H1 (cell line): ENCODE measurements at regions not wholly inside any gene's neighbourhood (a gene's known extent, or its start where the extent isn't known, plus 50 kb on each side); places are given as distances from the start of the nearest gene placed in this dataset.

Experiments used
- CTCF ChIA-PET: fragments of 300-600 bp; sonication (Branson Sonifier 250); formaldehyde crosslinking; loops from one replicate; lab custom pipeline; 2021; ENCODE audit not compliant: partially characterized antibody; lab: Charles Lee
- POLR2A ChIA-PET: fragments of 300-600 bp; sonication (Branson Sonifier 250); formaldehyde crosslinking; loops from one replicate; lab custom pipeline; 2021; ENCODE audit warnings: inconsistent platforms; ENCODE audit not compliant: partially characterized antibody; lab: Charles Lee
- DNase-seq, 2 experiments: peaks; one replicate each; pipeline versions ENCODE4 v3.0.0 to v3.0.0-alpha.2; 2010 to 2022; ENCODE audit warnings: low spot score in 2 of 2, low read depth in 1 of 2, mixed read lengths in 1 of 2
- FAIRE-seq: peaks from 2 replicates; lab custom pipeline; 2011; peaks lifted over from hg19 to GRCh38; lab: Jason Lieb, UNC
- H2AFZ ChIP-seq: 2 replicates; pipeline ENCODE4 v1.8.1; 2012; ENCODE audit warnings: low read length, inconsistent platforms
- H2AK5ac ChIP-seq: 2 replicates; pipeline ENCODE4 v1.6.1; 2013; ENCODE audit warnings: low read depth, low read length
- H2BK120ac ChIP-seq: replicated peaks from 2 replicates; pipeline ENCODE3; 2013; ENCODE audit warnings: low read depth, low read length, inconsistent platforms
- H2BK12ac ChIP-seq: 2 replicates; pipeline ENCODE4 v1.6.1; 2013; ENCODE audit warnings: low read depth, low read length
- H2BK15ac ChIP-seq: 2 replicates; pipeline ENCODE4 v1.6.1; 2013; ENCODE audit warnings: low read length
- H2BK20ac ChIP-seq: 2 replicates; pipeline ENCODE4 v1.6.1; 2013; ENCODE audit warnings: low read length
- H2BK5ac ChIP-seq: 2 replicates; pipeline ENCODE4 v1.6.1; 2013; ENCODE audit warnings: low read depth, low read length
- H3K14ac ChIP-seq: 2 replicates; pipeline ENCODE4 v1.6.1; 2013; ENCODE audit warnings: inconsistent platforms; ENCODE audit not compliant: insufficient read length
- H3K18ac ChIP-seq: 2 replicates; pipeline ENCODE4 v1.6.1; 2013; ENCODE audit warnings: low read length; ENCODE audit errors: extremely low read depth
- H3K23ac ChIP-seq: 2 replicates; pipeline ENCODE4 v1.6.1; 2013; ENCODE audit warnings: inconsistent platforms; ENCODE audit not compliant: insufficient read length
- H3K23me2 ChIP-seq: 2 replicates; pipeline ENCODE4 v1.6.1; 2013; ENCODE audit warnings: low read depth, low read length
- H3K27ac ChIP-seq: 2 replicates; pipeline ENCODE4 v1.6.1; 2011; ENCODE audit warnings: low read depth, low read length, inconsistent platforms
- H3K27me3 ChIP-seq, 4 experiments: replicated peaks in 1 of 4; 1 replicate in 1 of 4; 2 replicates in 3 of 4; pipeline versions ENCODE4 v1.6.1 to v1.8.1; 2011 to 2013; ENCODE audit warnings: low read length in 3 of 4, mild to moderate bottlenecking in 3 of 4, inconsistent platforms in 2 of 4, mixed read lengths in 2 of 4, moderate library complexity in 1 of 4; ENCODE audit not compliant: control insufficient read depth in 3 of 4, insufficient read depth in 3 of 4; ENCODE audit errors: extremely low read depth in 1 of 4
- H3K36me3 ChIP-seq, 4 experiments: 2 replicates each; pipeline versions ENCODE4 v1.6.1 to v1.8.1; 2011 to 2013; ENCODE audit warnings: mild to moderate bottlenecking in 4 of 4, low read length in 3 of 4, moderate library complexity in 2 of 4, control low read depth in 1 of 4, inconsistent platforms in 1 of 4; ENCODE audit not compliant: insufficient read depth in 4 of 4, control insufficient read depth in 2 of 4
- H3K4ac ChIP-seq: replicated peaks from 2 replicates; pipeline ENCODE3; 2013; ENCODE audit warnings: low read length, low read depth, mixed read lengths, inconsistent platforms; ENCODE audit not compliant: insufficient read length
- H3K4me1 ChIP-seq, 4 experiments: replicated peaks in 1 of 4; 1 replicate in 1 of 4; 2 replicates in 3 of 4; pipeline versions ENCODE4 v1.6.1 to v1.8.1; 2011 to 2013; ENCODE audit warnings: low read length in 3 of 4, inconsistent platforms in 2 of 4, mixed read lengths in 1 of 4; ENCODE audit not compliant: insufficient read depth in 4 of 4, control insufficient read depth in 3 of 4
- H3K4me2 ChIP-seq, 2 experiments: 2 replicates each; pipeline versions ENCODE4 v1.6.1 to v1.8.1; 2011 to 2013; ENCODE audit warnings: low read depth in 2 of 2, low read length in 2 of 2, control low read depth in 1 of 2, inconsistent platforms in 1 of 2, mild to moderate bottlenecking in 1 of 2; ENCODE audit not compliant: insufficient read depth in 1 of 2
- H3K4me3 ChIP-seq, 4 experiments: fragments of 200-600, 300-600 bp in 1 of 4; sonication (generic), shearing (Covaris generic), sonication (Bioruptor Twin) in 1 of 4; 2 replicates each; pipeline versions ENCODE4 v1.5.1 to v1.8.1; 2011 to 2016; ENCODE audit warnings: low read length in 4 of 4, low read depth in 3 of 4, control low read depth in 2 of 4, inconsistent platforms in 2 of 4, mild to moderate bottlenecking in 2 of 4, mixed read lengths in 1 of 4, moderate library complexity in 1 of 4; ENCODE audit not compliant: insufficient read depth in 2 of 4; ENCODE audit errors: extremely low read depth in 1 of 4
- H3K56ac ChIP-seq: replicated peaks from 2 replicates; pipeline ENCODE3; 2013; ENCODE audit warnings: low read depth, mild to moderate bottlenecking, mixed read lengths, low read length, inconsistent platforms; ENCODE audit not compliant: insufficient read length
- H3K79me1 ChIP-seq: 2 replicates; pipeline ENCODE4 v1.6.1; 2013; ENCODE audit warnings: low read depth, low read length, control low read depth
- H3K79me2 ChIP-seq, 2 experiments: 2 replicates each; pipeline versions ENCODE4 v1.6.1 to v1.8.1; 2012 to 2013; ENCODE audit warnings: low read length in 2 of 2, mild to moderate bottlenecking in 2 of 2, inconsistent platforms in 1 of 2; ENCODE audit not compliant: insufficient read depth in 2 of 2, control insufficient read depth in 1 of 2
- H3K9ac ChIP-seq, 4 experiments: replicated peaks in 1 of 4; 1 replicate in 1 of 4; 2 replicates in 3 of 4; pipeline versions ENCODE4 v1.6.1 to v1.8.1; 2011 to 2013; ENCODE audit warnings: low read depth in 3 of 4, low read length in 3 of 4, control low read depth in 2 of 4, mild to moderate bottlenecking in 2 of 4, moderate library complexity in 2 of 4, inconsistent platforms in 1 of 4; ENCODE audit errors: extremely low read depth in 1 of 4
- H3K9me3 ChIP-seq, 2 experiments: 2 replicates each; pipeline versions ENCODE4 v1.6.1 to v1.8.1; 2012 to 2013; ENCODE audit warnings: mild to moderate bottlenecking in 2 of 2, moderate library complexity in 2 of 2, control low read depth in 1 of 2, inconsistent platforms in 1 of 2, low read depth in 1 of 2, low read length in 1 of 2, mixed read lengths in 1 of 2; ENCODE audit not compliant: insufficient read depth in 2 of 2
- H4K20me1 ChIP-seq, 2 experiments: replicated peaks in 1 of 2; 2 replicates each; pipeline versions ENCODE3 to v1.8.1; 2011 to 2013; ENCODE audit warnings: inconsistent platforms in 2 of 2, low read length in 2 of 2, mild to moderate bottlenecking in 1 of 2; ENCODE audit not compliant: insufficient read depth in 2 of 2, control insufficient read depth in 1 of 2
- H4K5ac ChIP-seq: 2 replicates; pipeline ENCODE4 v1.6.1; 2013; ENCODE audit warnings: low read length, low read depth, mixed read lengths, inconsistent platforms; ENCODE audit not compliant: insufficient read length
- H4K8ac ChIP-seq: 2 replicates; pipeline ENCODE4 v1.8.0; 2013; ENCODE audit warnings: mild to moderate bottlenecking, moderate library complexity, low read length, inconsistent platforms; ENCODE audit not compliant: insufficient read depth; ENCODE audit errors: extremely low read depth
- H4K91ac ChIP-seq: replicated peaks from 2 replicates; pipeline ENCODE3; 2013; ENCODE audit warnings: low read length, mixed read lengths, inconsistent platforms; ENCODE audit not compliant: insufficient read length
- CBX5 ChIP-seq: fragments of 300-800, 300-1000 bp; sonication (generic); IDR thresholded peaks from 2 replicates; pipeline ENCODE4 v1.7.1; 2016; ENCODE audit warnings: antibody characterized with exemption, low read length, low read depth
- USF2 ChIP-seq: IDR thresholded peaks from 2 replicates; pipeline ENCODE4 v1.6.1; 2011; ENCODE audit warnings: low read length, improper control_type of control experiment
- WGBS, 2 experiments: shearing (Covaris generic) in 1 of 2; methylation state at CpG; one replicate each; pipeline versions ENCODE4 v1.1.6 to v1.1.7; 2013 to 2015; ENCODE audit warnings: low lambda C conversion rate in 2 of 2, mixed read lengths in 2 of 2, inconsistent platforms in 1 of 2, low coverage in 1 of 2, missing lambda C conversion rate in 1 of 2; ENCODE audit not compliant: insufficient replicate concordance in 2 of 2, insufficient coverage in 1 of 2, insufficient read length in 1 of 2; ENCODE audit errors: extremely low coverage in 1 of 2, missing lambda C conversion rate in 1 of 2; 5-methylcytosine and 5-hydroxymethylcytosine counted together

- Histone ChIP-seq H2AK5ac (no peak overlapping the region), H3K27ac (no peak overlapping the region), H3K4me2 (no peak overlapping the region), H3K27me3 (no peaks in the 10 kb centered on the region), H3K23ac (no peak overlapping the region), H3K18ac (no peak overlapping the region), H4K20me1 (no peaks in the 10 kb centered on the region), H3K79me2 (no peaks in the 10 kb centered on the region), H3K79me1 (no peaks in the 10 kb centered on the region), H4K91ac (peak overlapping the region; percentile 40), H3K14ac (no peak overlapping the region), H4K8ac (no peak overlapping the region), H3K9ac (no peak overlapping the region), H3K4ac (no peak overlapping the region), H3K9me3 (no peaks in the 10 kb centered on the region), H2AFZ (no peak overlapping the region), H2BK20ac (no peak overlapping the region), H2BK15ac (0 out of 2 replicates have a peak overlapping the region, but pooled peaks have one; percentile 29), H3K23me2 (no peaks in the 10 kb centered on the region), H3K56ac (no peak overlapping the region), H3K4me3 (no peak overlapping the region), H3K4me1 (peaks cover 0 to 4% (median 0%) of the 10 kb centered on the region in 4 experiments; a peak in 3 of 7 replicates), H2BK12ac (no peak overlapping the region), H2BK120ac (no peak overlapping the region), H4K5ac (no peak overlapping the region), H3K36me3 (no peaks in the 10 kb centered on the region), H2BK5ac (0 out of 2 replicates have a peak overlapping the region, but pooled peaks have one; percentile 44)
- no peak for DNase-seq
- WGBS, 2 experiments, result 82% methylated on average over 8 of the region's 8 CpGs; no CpG with 5 or more reads in 1 of the 2 experiments
- ChIA-PET POLR2A (no interaction called here), CTCF (interaction anchor here (1.2 to 4.0 kb wide), 5 partner anchors 10 to 169 kb away, joined by 3 to 11 read pairs (median 4); no protein-coding TSS in a partner anchor)
- FAIRE-seq, result no peak
- no peak for TF ChIP-seq CBX5
- TF ChIP-seq USF2, result no peak
Observed at GRCh38 chr16:86083382-86084002, 184.5 kb downstream of the IRF8 start.
